AG04449 (cell line): ENCODE measurements at regions not wholly inside any gene's neighbourhood (a gene's known extent, or its start where the extent isn't known, plus 50 kb on each side); places are given as distances from the start of the nearest gene placed in this dataset.
"Not testable (repeated sequence)": the region's sequence is repeated elsewhere in the genome, so short reads cannot be mapped to it uniquely, and the experiment has no call there.

Experiments used
- CTCF ChIA-PET: fragments of 350-600 bp; formaldehyde crosslinking; extraction: SDS; loops from one replicate; lab custom pipeline; 2021; ENCODE audit warnings: antibody characterized with exemption; lab: Yijun Ruan, JAX
- POLR2A ChIA-PET: fragments of 400-600, 350-600 bp; formaldehyde crosslinking; extraction: SDS; loops from one replicate; lab custom pipeline; 2020; ENCODE audit warnings: antibody characterized with exemption, inconsistent platforms; lab: Yijun Ruan, JAX
- DNase-seq: peaks from one replicate; pipeline ENCODE4 v3.0.0-alpha.2; 2010; ENCODE audit warnings: low read depth, low spot score
- H3K4me3 ChIP-seq: 2 replicates; pipeline ENCODE4 v1.5.1; 2011; ENCODE audit warnings: low read depth, mild to moderate bottlenecking, control low read depth, low read length
- TF ChIP-seq, protein P1 (sequence below): IDR thresholded peaks from one replicate; pipeline ENCODE4 v1.5.1; 2011; ENCODE audit warnings: mild to moderate bottlenecking, moderate library complexity, low read length, control low read depth, inconsistent platforms; ENCODE audit not compliant: insufficient read depth; ENCODE audit errors: missing control alignments

DNA sequence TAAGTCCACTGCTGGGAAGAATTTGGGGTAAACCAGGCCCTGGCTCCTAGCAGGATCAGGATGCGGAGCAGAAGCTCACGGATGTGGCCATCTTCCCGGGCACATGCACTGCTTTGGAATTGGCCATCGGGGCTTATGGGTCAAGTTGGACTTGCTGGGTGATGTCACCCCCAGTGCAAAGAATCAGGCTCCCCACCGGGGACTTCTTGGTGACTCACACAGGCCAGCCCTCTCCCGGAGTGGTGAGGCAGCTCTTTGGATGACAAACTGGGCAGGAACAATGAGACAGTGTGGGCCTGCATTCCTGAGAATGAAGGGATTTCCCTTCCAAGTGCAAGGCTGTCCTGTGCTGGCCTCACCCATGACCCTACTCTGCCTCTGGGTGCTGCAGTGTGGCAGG, 128.8 kb upstream of the ANO1 start:
- DNase-seq, result peak; percentile 24
- no peak overlapping the region for H3K4me3 ChIP-seq
- ChIA-PET CTCF (interaction anchor here (1.1 kb wide), 1 partner anchor 31 kb away, joined by 4 read pairs; no protein-coding TSS in a partner anchor), POLR2A (no interaction called here)
- TF ChIP-seq, protein P1, sequence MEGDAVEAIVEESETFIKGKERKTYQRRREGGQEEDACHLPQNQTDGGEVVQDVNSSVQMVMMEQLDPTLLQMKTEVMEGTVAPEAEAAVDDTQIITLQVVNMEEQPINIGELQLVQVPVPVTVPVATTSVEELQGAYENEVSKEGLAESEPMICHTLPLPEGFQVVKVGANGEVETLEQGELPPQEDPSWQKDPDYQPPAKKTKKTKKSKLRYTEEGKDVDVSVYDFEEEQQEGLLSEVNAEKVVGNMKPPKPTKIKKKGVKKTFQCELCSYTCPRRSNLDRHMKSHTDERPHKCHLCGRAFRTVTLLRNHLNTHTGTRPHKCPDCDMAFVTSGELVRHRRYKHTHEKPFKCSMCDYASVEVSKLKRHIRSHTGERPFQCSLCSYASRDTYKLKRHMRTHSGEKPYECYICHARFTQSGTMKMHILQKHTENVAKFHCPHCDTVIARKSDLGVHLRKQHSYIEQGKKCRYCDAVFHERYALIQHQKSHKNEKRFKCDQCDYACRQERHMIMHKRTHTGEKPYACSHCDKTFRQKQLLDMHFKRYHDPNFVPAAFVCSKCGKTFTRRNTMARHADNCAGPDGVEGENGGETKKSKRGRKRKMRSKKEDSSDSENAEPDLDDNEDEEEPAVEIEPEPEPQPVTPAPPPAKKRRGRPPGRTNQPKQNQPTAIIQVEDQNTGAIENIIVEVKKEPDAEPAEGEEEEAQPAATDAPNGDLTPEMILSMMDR, result no peak

DNA sequence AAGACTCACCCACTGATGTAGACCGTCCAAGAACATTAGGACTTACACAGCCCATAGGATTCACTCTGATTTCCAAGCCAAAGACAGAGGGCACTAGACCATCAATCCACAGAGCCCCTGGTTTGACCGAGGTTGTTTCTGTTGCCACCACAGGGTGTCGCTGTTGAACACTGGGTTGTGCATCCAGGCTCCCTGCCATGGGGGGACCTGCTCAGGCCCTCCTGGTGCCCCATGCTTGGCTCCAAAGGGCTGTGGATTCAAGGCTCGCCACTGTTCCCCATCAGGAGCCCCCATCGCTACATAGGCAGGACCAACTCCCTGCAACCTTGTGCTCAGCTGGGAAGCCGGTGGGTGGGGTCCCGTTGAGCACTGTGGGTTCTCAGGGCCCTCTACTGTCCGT, 128.0 kb upstream of the ANO1 start:
- TF ChIP-seq, protein P1, result peak; percentile 12
- no peak overlapping the region for H3K4me3 ChIP-seq
- DNase-seq, result no peak
- POLR2A ChIA-PET, result no interaction called here
- CTCF ChIA-PET, result interaction anchor here (1.1 kb wide), 1 partner anchor 31 kb away, joined by 4 read pairs; no protein-coding TSS in a partner anchor

- H3K4me3 ChIP-seq, result no peak overlapping the region
- TF ChIP-seq, protein P1, result no peak
- ChIA-PET POLR2A (no interaction called here), CTCF (interaction anchor here (1.1 kb wide), 1 partner anchor 32 kb away, joined by 4 read pairs; no protein-coding TSS in a partner anchor)
- DNase-seq, result no peak
These were observed 127.5 kb upstream of the ANO1 start for GRCh38 chr11:69950621-69951020.

GRCh38 chr11:69951821-69952220, 126.3 kb upstream of the ANO1 start:
- ChIA-PET POLR2A (interaction anchor here (0.5 kb wide), 1 partner anchor 126 kb away, joined by 3 read pairs; the partner anchor contains the start of gene ANO1), CTCF (no interaction called here)
- no peak for DNase-seq
- no peak overlapping the region for H3K4me3 ChIP-seq
- TF ChIP-seq, protein P1, result no peak

- CTCF ChIA-PET, H3K4me3 ChIP-seq, DNase-seq: not testable (repeated sequence)
- POLR2A ChIA-PET, result interaction anchor here (0.5 kb wide), 1 partner anchor 125 kb away, joined by 3 read pairs; the partner anchor contains the start of gene ANO1
These were observed 125.7 kb upstream of the ANO1 start for GRCh38 chr11:69952229-69952975.

DNA sequence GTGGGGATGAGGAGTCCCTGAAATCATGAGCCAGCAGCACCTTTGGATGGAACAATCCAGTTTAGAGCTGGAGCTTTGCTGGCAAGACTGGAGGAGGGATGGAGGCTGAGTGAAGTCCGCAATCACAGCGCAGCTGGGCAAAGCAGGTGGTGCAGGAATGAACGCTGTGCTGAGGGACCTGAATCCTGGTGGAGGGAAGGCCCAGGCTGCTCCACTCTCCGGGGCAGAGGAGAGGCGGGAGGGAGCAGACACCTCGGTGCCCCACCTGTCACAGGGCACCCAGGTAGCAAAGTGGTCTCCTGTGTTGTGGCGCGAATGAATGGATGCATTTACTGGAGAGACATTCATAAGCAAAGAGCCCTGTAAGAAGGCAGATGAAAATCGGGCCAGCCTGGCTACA, 124.8 kb upstream of the ANO1 start:
- no peak overlapping the region for H3K4me3 ChIP-seq
- CTCF ChIA-PET, result no interaction called here
- POLR2A ChIA-PET, result no interaction called here
- TF ChIP-seq, protein P1, result no peak
- no peak for DNase-seq
